ENCODE measurements at regions not wholly inside any gene's neighbourhood (a gene's known extent, or its start where the extent isn't known, plus 50 kb on each side); places are given as distances from the start of the nearest gene placed in this dataset.

- Mint-ChIP-seq H3K27ac (ENCODE audit: unreplicated experiment) (no peak overlapping the region), H3K4me1 (ENCODE audit: unreplicated experiment) (no peaks in the 10 kb centered on the region), H3K27me3 (ENCODE audit: unreplicated experiment) (no peaks in the 10 kb centered on the region), H3K4me3 (ENCODE audit: unreplicated experiment) (no peak overlapping the region), H3K9me3 (ENCODE audit: unreplicated experiment) (peaks cover 10% of the 10 kb centered on the region), H3K36me3 (ENCODE audit: low read depth, unreplicated experiment) (peaks cover 3% of the 10 kb centered on the region)
- no peak for TF ChIP-seq CTCF (IDR thresholded peaks at IDR 0.05; ENCODE audit: unreplicated experiment)
- DNase-seq (ENCODE audit: low spot score): no peak
Measured at GRCh38 chr19:27936139-27936538, 1276.8 kb downstream of the UQCRFS1 start.

- DNase-seq (ENCODE audit: low spot score): no peak
- TF ChIP-seq CTCF (IDR thresholded peaks at IDR 0.05; ENCODE audit: unreplicated experiment): no peak
- Mint-ChIP-seq H3K4me3 (ENCODE audit: unreplicated experiment) (no peak overlapping the region), H3K27me3 (ENCODE audit: unreplicated experiment) (no peaks in the 10 kb centered on the region), H3K4me1 (ENCODE audit: unreplicated experiment) (no peaks in the 10 kb centered on the region), H3K27ac (ENCODE audit: unreplicated experiment) (no peak overlapping the region), H3K9me3 (ENCODE audit: unreplicated experiment) (peaks cover 10% of the 10 kb centered on the region), H3K36me3 (ENCODE audit: low read depth, unreplicated experiment) (peaks cover 3% of the 10 kb centered on the region)
Measured at GRCh38 chr19:27935669-27936068, 1277.3 kb downstream of the UQCRFS1 start.

GRCh38 chr19:27929399-27929798, 1283.6 kb downstream of the UQCRFS1 start:
- TF ChIP-seq CTCF (IDR thresholded peaks at IDR 0.05; ENCODE audit: unreplicated experiment): no peak
- H3K36me3 Mint-ChIP-seq (ENCODE audit: low read depth, unreplicated experiment): no peaks in the 10 kb centered on the region
- peaks cover 6% of the 10 kb centered on the region for H3K9me3 Mint-ChIP-seq (ENCODE audit: unreplicated experiment)
- H3K4me3 Mint-ChIP-seq (ENCODE audit: unreplicated experiment): no peak overlapping the region
- H3K27me3 Mint-ChIP-seq (ENCODE audit: unreplicated experiment): no peaks in the 10 kb centered on the region
- H3K4me1 Mint-ChIP-seq (ENCODE audit: unreplicated experiment): no peaks in the 10 kb centered on the region
- DNase-seq (ENCODE audit: low spot score): no peak
- H3K27ac Mint-ChIP-seq (ENCODE audit: unreplicated experiment): no peak overlapping the region

GRCh38 chr19:27925202-27925601, 1287.7 kb downstream of the UQCRFS1 start:
- Mint-ChIP-seq H3K9me3 (ENCODE audit: unreplicated experiment) (peaks cover 12% of the 10 kb centered on the region), H3K27me3 (ENCODE audit: unreplicated experiment) (peaks cover 5% of the 10 kb centered on the region), H3K4me1 (ENCODE audit: unreplicated experiment) (no peaks in the 10 kb centered on the region), H3K27ac (ENCODE audit: unreplicated experiment) (no peak overlapping the region), H3K36me3 (ENCODE audit: low read depth, unreplicated experiment) (no peaks in the 10 kb centered on the region), H3K4me3 (ENCODE audit: unreplicated experiment) (no peak overlapping the region)
- DNase-seq (ENCODE audit: low spot score): no peak
- TF ChIP-seq CTCF (IDR thresholded peaks at IDR 0.05; ENCODE audit: unreplicated experiment): no peak

- no peak for DNase-seq (ENCODE audit: low spot score)
- no peak for TF ChIP-seq CTCF (IDR thresholded peaks at IDR 0.05; ENCODE audit: unreplicated experiment)
- Mint-ChIP-seq H3K4me1 (ENCODE audit: unreplicated experiment) (no peaks in the 10 kb centered on the region), H3K4me3 (ENCODE audit: unreplicated experiment) (no peak overlapping the region), H3K36me3 (ENCODE audit: low read depth, unreplicated experiment) (peaks cover 4% of the 10 kb centered on the region), H3K27ac (ENCODE audit: unreplicated experiment) (no peak overlapping the region), H3K9me3 (ENCODE audit: unreplicated experiment) (peaks cover 17% of the 10 kb centered on the region), H3K27me3 (ENCODE audit: unreplicated experiment) (peaks cover 8% of the 10 kb centered on the region)
Measured at GRCh38 chr19:27922970-27923369, 1290.0 kb downstream of the UQCRFS1 start.
